GM21390 (cell line): ENCODE measurements at regions not wholly inside any gene's neighbourhood (a gene's known extent, or its start where the extent isn't known, plus 50 kb on each side); places are given as distances from the start of the nearest gene placed in this dataset.
"Not testable (repeated sequence)": the region's sequence is repeated elsewhere in the genome, so short reads cannot be mapped to it uniquely, and the experiment has no call there.

Source experiments
- ATAC-seq: cut with Tn5 transposase; IDR thresholded peaks from one replicate; pipeline ENCODE4 v1.9.1; 2021; ENCODE audit not compliant: unreplicated experiment

- ATAC-seq = no peak
Observed at GRCh38 chr2:13158466-13158865, 441.7 kb downstream of the TRIB2 start.

- no peak for ATAC-seq
Observed at GRCh38 chr2:13180729-13181128, 464.0 kb downstream of the TRIB2 start.

GRCh38 chr2:13193075-13193474, 476.3 kb downstream of the TRIB2 start:
- ATAC-seq = peak; percentile 92

- peak; percentile 67 for ATAC-seq
Observed at GRCh38 chr2:13193900-13194299, 477.2 kb downstream of the TRIB2 start.

- no peak for ATAC-seq
Observed at GRCh38 chr2:13195270-13195669, 478.5 kb downstream of the TRIB2 start.

- no peak for ATAC-seq
Observed at GRCh38 chr2:13197248-13197647, 480.5 kb downstream of the TRIB2 start.

- no peak for ATAC-seq
Observed at GRCh38 chr2:13201924-13202323, 485.2 kb downstream of the TRIB2 start.

- no peak for ATAC-seq
Observed at GRCh38 chr2:13212115-13212514, 495.4 kb downstream of the TRIB2 start.

- ATAC-seq = no peak
Observed at GRCh38 chr2:13218205-13218604, 501.5 kb downstream of the TRIB2 start.

GRCh38 chr2:13227578-13227977, 510.8 kb downstream of the TRIB2 start:
- no peak for ATAC-seq

GRCh38 chr2:13230221-13230620, 513.5 kb downstream of the TRIB2 start:
- no peak for ATAC-seq

- ATAC-seq = no peak
Observed at GRCh38 chr2:13240061-13240460, 523.3 kb downstream of the TRIB2 start.

- no peak for ATAC-seq
Observed at GRCh38 chr2:13240789-13241487, 524.2 kb downstream of the TRIB2 start.

- ATAC-seq = no peak
Observed at GRCh38 chr2:13252615-13253014, 535.9 kb downstream of the TRIB2 start.

GRCh38 chr2:13255485-13255884, 538.7 kb downstream of the TRIB2 start:
- peak; percentile 51 for ATAC-seq

- no peak for ATAC-seq
Observed at GRCh38 chr2:13260402-13260801, 543.7 kb downstream of the TRIB2 start.

- ATAC-seq = no peak
Observed at GRCh38 chr2:13266166-13266565, 549.4 kb downstream of the TRIB2 start.

- ATAC-seq = no peak
Observed at GRCh38 chr2:13284688-13285087, 568.0 kb downstream of the TRIB2 start.

- ATAC-seq = peak; percentile 57
Observed at GRCh38 chr2:13289310-13289709, 572.6 kb downstream of the TRIB2 start.

- ATAC-seq = not testable (repeated sequence)
Observed at GRCh38 chr2:13308478-13308805, 591.7 kb downstream of the TRIB2 start.

GRCh38 chr2:13308989-13309388, 592.3 kb downstream of the TRIB2 start:
- ATAC-seq = no peak

- ATAC-seq = no peak
Observed at GRCh38 chr2:13332060-13332459, 615.3 kb downstream of the TRIB2 start.

GRCh38 chr2:13334071-13334470, 617.3 kb downstream of the TRIB2 start:
- not testable (repeated sequence) for ATAC-seq
